GM19328 (cell line): ENCODE measurements at regions not wholly inside any gene's neighbourhood (a gene's known extent, or its start where the extent isn't known, plus 50 kb on each side); places are given as distances from the start of the nearest gene placed in this dataset.

Source experiments
- ATAC-seq: cut with Tn5 transposase; IDR thresholded peaks from one replicate; pipeline ENCODE4 v1.9.1; 2021; ENCODE audit warnings: mild to moderate bottlenecking, moderate library complexity; ENCODE audit not compliant: unreplicated experiment

GRCh38 chr2:146666340-146666739 lies 1178.5 kb upstream of the ACVR2A start:
- ATAC-seq = no peak

GRCh38 chr2:146665800-146666199 lies 1179.0 kb upstream of the ACVR2A start:
- no peak for ATAC-seq

- no peak for ATAC-seq
Measured at GRCh38 chr2:146661473-146662096, 1183.2 kb upstream of the ACVR2A start.

GRCh38 chr2:146659976-146660375 lies 1184.9 kb upstream of the ACVR2A start:
- no peak for ATAC-seq

GRCh38 chr2:146652311-146652710 lies 1192.5 kb upstream of the ACVR2A start:
- no peak for ATAC-seq

- no peak for ATAC-seq
Measured at GRCh38 chr2:146651361-146651760, 1193.5 kb upstream of the ACVR2A start.

- no peak for ATAC-seq
Measured at GRCh38 chr2:146642066-146642465, 1202.8 kb upstream of the ACVR2A start.

- no peak for ATAC-seq
Measured at GRCh38 chr2:146634230-146635097, 1210.4 kb upstream of the ACVR2A start.

- ATAC-seq = no peak
Measured at GRCh38 chr2:146633159-146633558, 1211.7 kb upstream of the ACVR2A start.

- ATAC-seq = no peak
Measured at GRCh38 chr2:146632707-146633106, 1212.1 kb upstream of the ACVR2A start.

GRCh38 chr2:146624430-146625160 lies 1220.2 kb upstream of the ACVR2A start:
- no peak for ATAC-seq

GRCh38 chr2:146623771-146624170 lies 1221.1 kb upstream of the ACVR2A start:
- no peak for ATAC-seq

- ATAC-seq = no peak
Measured at GRCh38 chr2:146621656-146622055, 1223.2 kb upstream of the ACVR2A start.

GRCh38 chr2:146615778-146616177 lies 1229.1 kb upstream of the ACVR2A start:
- ATAC-seq = no peak

GRCh38 chr2:146608490-146608889 lies 1236.3 kb upstream of the ACVR2A start:
- no peak for ATAC-seq

- ATAC-seq = no peak
Measured at GRCh38 chr2:146604521-146604920, 1240.3 kb upstream of the ACVR2A start.

GRCh38 chr2:146602856-146603255 lies 1242.0 kb upstream of the ACVR2A start:
- no peak for ATAC-seq

- no peak for ATAC-seq
Measured at GRCh38 chr2:146602383-146602782, 1242.4 kb upstream of the ACVR2A start.

- ATAC-seq = no peak
Measured at GRCh38 chr2:146598791-146599190, 1246.0 kb upstream of the ACVR2A start.

- no peak for ATAC-seq
Measured at GRCh38 chr2:146597291-146597690, 1247.5 kb upstream of the ACVR2A start.

- no peak for ATAC-seq
Measured at GRCh38 chr2:146591908-146592307, 1252.9 kb upstream of the ACVR2A start.

GRCh38 chr2:146587291-146587713 lies 1257.5 kb upstream of the ACVR2A start:
- no peak for ATAC-seq
